ENCODE measurements at regions not wholly inside any gene's neighbourhood (a gene's known extent, or its start where the extent isn't known, plus 50 kb on each side); places are given as distances from the start of the nearest gene placed in this dataset.

- no peak overlapping the region for H3K27ac ChIP-seq (ENCODE audit: low read depth, low read length, poor library complexity, severe bottlenecking)
- H3K27me3 ChIP-seq (replicated peaks; ENCODE audit: insufficient read depth, low read depth, low read length, poor library complexity): no peaks in the 10 kb centered on the region
- no peaks in the 10 kb centered on the region for H3K36me3 ChIP-seq (ENCODE audit: insufficient read depth, low read length, poor library complexity, severe bottlenecking)
- TF ChIP-seq EZH2 (IDR thresholded peaks at IDR 0.05; ENCODE audit: borderline replicate concordance, low read depth, low read length, poor library complexity, severe bottlenecking) (no peak), CTCF (conservative IDR thresholded peaks at IDR 0.05; ENCODE audit: low read depth, low read length) (no peak)
- no peaks in the 10 kb centered on the region for H3K4me1 ChIP-seq (ENCODE audit: insufficient read depth, low read length, poor library complexity, severe bottlenecking)
- DNase-seq (ENCODE audit: low spot score): no peak
- BruUV-seq (replicated peaks): no TSS peak
- H3K4me3 ChIP-seq (ENCODE audit: low read depth, low read length, poor library complexity, severe bottlenecking): no peak overlapping the region
- H3K9me3 ChIP-seq (ENCODE audit: low read depth, low read length, poor library complexity, severe bottlenecking): no peaks in the 10 kb centered on the region
- CTCF ChIA-PET: no interaction called here
- POLR2A ChIA-PET (ENCODE audit: low non-redundant PET): no interaction called here
- intact Hi-C loops (cut with micrococcal nuclease; ENCODE audit: unreplicated experiment): no loop called here
Measured at GRCh38 chr2:30326497-30326896, 95.2 kb downstream of the LBH start.

DNA sequence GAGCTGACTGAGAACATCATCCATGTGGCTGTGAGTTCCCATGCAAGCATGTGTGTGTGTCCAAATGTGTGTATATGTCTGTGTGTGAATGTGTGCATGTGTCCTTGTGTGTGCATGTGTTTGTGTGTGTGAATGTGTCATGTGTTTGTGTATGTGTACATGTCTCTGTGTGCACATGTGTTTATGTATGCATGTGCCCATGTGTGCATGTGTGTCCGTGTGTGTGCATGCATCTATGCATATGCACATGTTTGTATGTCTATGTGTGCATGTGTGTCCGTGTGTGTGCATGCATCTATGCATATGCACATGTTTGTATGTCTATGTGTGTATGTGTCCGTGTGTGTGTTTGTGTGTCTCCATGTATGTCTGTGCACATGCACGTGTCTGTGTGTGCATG, 99.7 kb downstream of the LBH start:
- Histone ChIP-seq H3K36me3 (ENCODE audit: insufficient read depth, low read length, poor library complexity, severe bottlenecking) (no peaks in the 10 kb centered on the region), H3K27ac (ENCODE audit: low read depth, low read length, poor library complexity, severe bottlenecking) (no peak overlapping the region), H3K4me1 (ENCODE audit: insufficient read depth, low read length, poor library complexity, severe bottlenecking) (no peaks in the 10 kb centered on the region), H3K9me3 (ENCODE audit: low read depth, low read length, poor library complexity, severe bottlenecking) (no peaks in the 10 kb centered on the region), H3K27me3 (replicated peaks; ENCODE audit: insufficient read depth, low read depth, low read length, poor library complexity) (no peaks in the 10 kb centered on the region), H3K4me3 (ENCODE audit: low read depth, low read length, poor library complexity, severe bottlenecking) (no peak overlapping the region)
- DNase-seq (ENCODE audit: low spot score): no peak
- intact Hi-C loops (cut with micrococcal nuclease; ENCODE audit: unreplicated experiment): no loop called here
- CTCF ChIA-PET: no interaction called here
- POLR2A ChIA-PET (ENCODE audit: low non-redundant PET): no interaction called here
- no TSS peak for BruUV-seq (replicated peaks)
- no peak for TF ChIP-seq EZH2 (IDR thresholded peaks at IDR 0.05; ENCODE audit: borderline replicate concordance, low read depth, low read length, poor library complexity, severe bottlenecking)
- TF ChIP-seq CTCF (conservative IDR thresholded peaks at IDR 0.05; ENCODE audit: low read depth, low read length): no peak

- H3K36me3 ChIP-seq (ENCODE audit: insufficient read depth, low read length, poor library complexity, severe bottlenecking): no peaks in the 10 kb centered on the region
- H3K4me3 ChIP-seq (ENCODE audit: low read depth, low read length, poor library complexity, severe bottlenecking): no peak overlapping the region
- no peaks in the 10 kb centered on the region for H3K27me3 ChIP-seq (replicated peaks; ENCODE audit: insufficient read depth, low read depth, low read length, poor library complexity)
- BruUV-seq (replicated peaks): no TSS peak
- DNase-seq (ENCODE audit: low spot score): no peak
- no peak overlapping the region for H3K27ac ChIP-seq (ENCODE audit: low read depth, low read length, poor library complexity, severe bottlenecking)
- ChIA-PET POLR2A (ENCODE audit: low non-redundant PET) (no interaction called here), CTCF (no interaction called here)
- no peaks in the 10 kb centered on the region for H3K4me1 ChIP-seq (ENCODE audit: insufficient read depth, low read length, poor library complexity, severe bottlenecking)
- intact Hi-C loops (cut with micrococcal nuclease; ENCODE audit: unreplicated experiment): no loop called here
- TF ChIP-seq EZH2 (IDR thresholded peaks at IDR 0.05; ENCODE audit: borderline replicate concordance, low read depth, low read length, poor library complexity, severe bottlenecking): no peak
- TF ChIP-seq CTCF (conservative IDR thresholded peaks at IDR 0.05; ENCODE audit: low read depth, low read length): no peak
- no peaks in the 10 kb centered on the region for H3K9me3 ChIP-seq (ENCODE audit: low read depth, low read length, poor library complexity, severe bottlenecking)
Measured at GRCh38 chr2:30331869-30332268, 100.5 kb downstream of the LBH start.

All from A673 (cell line).